Uterus (tissue), 2 donors: ENCODE measurements at regions not wholly inside any gene's neighbourhood (a gene's known extent, or its start where the extent isn't known, plus 50 kb on each side); places are given as distances from the start of the nearest gene placed in this dataset.

ENCODE experiments used
- CTCF ChIP-seq, 4 experiments: fragments of 200-600 bp in 2 of 4; fragments of 450-650 bp in 2 of 4; sonication (generic) in 2 of 4; IDR thresholded peaks; one replicate each; pipeline ENCODE4 v1.5.1; 2016 to 2019; ENCODE audit warnings: antibody characterized with exemption in 4 of 4, mild to moderate bottlenecking in 2 of 4, moderate library complexity in 1 of 4
- POLR2A ChIP-seq, 2 donors: fragments of 450-650 bp; IDR thresholded peaks; one replicate each; pipeline ENCODE4 v1.6.1; 2016; ENCODE audit warnings: antibody characterized with exemption in 2 of 2, mild to moderate bottlenecking in 1 of 2, moderate library complexity in 1 of 2

GRCh38 chr11:86865436-86865835, 65.1 kb downstream of the PRSS23 start:
- no peak for TF ChIP-seq POLR2A (IDR thresholded peaks at IDR 0.05)
- TF ChIP-seq CTCF (IDR thresholded peaks at IDR 0.05): no peak
